Neural cell (in vitro differentiated cells): ENCODE measurements at regions not wholly inside any gene's neighbourhood (a gene's known extent, or its start where the extent isn't known, plus 50 kb on each side); places are given as distances from the start of the nearest gene placed in this dataset.
"Not testable (repeated sequence)": the region's sequence is repeated elsewhere in the genome, so short reads cannot be mapped to it uniquely, and the experiment has no call there.

Source experiments
- H2AFZ ChIP-seq: fragments of 200-600, 300-800 bp; sonication (generic), shearing (Covaris generic); 2 replicates; pipeline ENCODE4 v1.6.0; 2014; ENCODE audit warnings: low read depth, mild to moderate bottlenecking, antibody characterized with exemption, low read length, moderate library complexity
- H3F3A ChIP-seq: fragments of 200-600 bp; shearing (Covaris generic); 2 replicates; pipeline ENCODE4 v1.6.1; 2016; ENCODE audit warnings: mild to moderate bottlenecking, moderate library complexity, mixed read lengths, antibody characterized with exemption, low read length; ENCODE audit not compliant: insufficient read depth, poor library complexity, severe bottlenecking
- H3K27ac ChIP-seq: fragments of 200-600, 300-800 bp; sonication (generic), shearing (Covaris generic); 2 replicates; pipeline ENCODE4 v1.5.1; 2014; ENCODE audit warnings: mild to moderate bottlenecking, low read length, moderate library complexity
- H3K27me3 ChIP-seq: fragments of 300-800, 200-600 bp; sonication (generic), shearing (Covaris generic); 2 replicates; pipeline ENCODE4 v1.6.0; 2014; ENCODE audit warnings: mild to moderate bottlenecking, low read depth, low read length, moderate library complexity; ENCODE audit not compliant: insufficient read depth
- H3K36me3 ChIP-seq: fragments of 300-800, 200-600 bp; sonication (generic), shearing (Covaris generic); 2 replicates; pipeline ENCODE4 v1.5.1; 2014; ENCODE audit warnings: mild to moderate bottlenecking, antibody characterized with exemption, low read length, moderate library complexity; ENCODE audit not compliant: insufficient read depth
- H3K4me2 ChIP-seq: fragments of 300-800, 200-600 bp; sonication (generic), shearing (Covaris generic); 2 replicates; pipeline ENCODE4 v1.6.0; 2014; ENCODE audit warnings: mild to moderate bottlenecking, low read length
- H3K4me3 ChIP-seq: fragments of 300-800, 200-600 bp; sonication (generic), shearing (Covaris generic); 2 replicates; pipeline ENCODE4 v1.5.1; 2014; ENCODE audit warnings: mild to moderate bottlenecking, low read length, moderate library complexity
- H3K79me2 ChIP-seq: fragments of 200-600 bp; shearing (Covaris generic); replicated peaks from 2 replicates; pipeline ENCODE4 v1.6.0; 2014; ENCODE audit warnings: mild to moderate bottlenecking, low read length, moderate library complexity; ENCODE audit not compliant: insufficient read depth
- H3K9ac ChIP-seq: fragments of 300-800, 200-600 bp; sonication (generic), shearing (Covaris generic); 2 replicates; pipeline ENCODE4 v1.6.1; 2016; ENCODE audit warnings: mild to moderate bottlenecking, low read length, mixed read lengths
- H3K9me2 ChIP-seq: fragments of 200-600 bp; shearing (Covaris generic); 2 replicates; pipeline ENCODE4 v1.6.1; 2016; ENCODE audit warnings: mild to moderate bottlenecking, low read length, mixed read lengths; ENCODE audit not compliant: insufficient read depth
- H3K9me3 ChIP-seq: fragments of 200-600, 300-800 bp; sonication (generic), shearing (Covaris generic); 2 replicates; pipeline ENCODE4 v1.6.1; 2016; ENCODE audit warnings: mild to moderate bottlenecking, mixed run types, low read length, moderate library complexity, mixed read lengths
- H4K20me1 ChIP-seq: fragments of 200-600 bp; shearing (Covaris generic); 2 replicates; pipeline ENCODE4 v1.6.1; 2016; ENCODE audit warnings: mild to moderate bottlenecking, mixed run types; ENCODE audit not compliant: insufficient read depth

DNA sequence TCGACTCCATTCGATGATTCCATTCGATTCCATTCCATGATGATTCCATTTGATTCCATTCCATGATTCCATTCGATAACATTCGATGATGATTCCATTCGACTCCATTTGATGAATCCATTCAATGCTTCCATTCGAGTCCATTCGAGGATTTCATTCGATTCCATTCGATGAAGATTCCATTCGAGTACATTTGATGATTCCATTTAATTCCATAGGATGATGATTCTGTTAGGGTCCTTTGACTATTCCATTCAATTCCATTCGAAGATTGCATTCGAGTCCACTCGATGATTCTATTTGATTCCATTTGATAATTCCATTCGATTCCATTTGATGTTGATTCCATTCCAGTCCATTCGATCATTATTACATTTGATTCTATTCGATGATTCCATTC, 239.8 kb downstream of the SHCBP1 start:
- H3F3A ChIP-seq, H3K9me2 ChIP-seq: not testable (repeated sequence)

More for the DNA sequence above, 239.8 kb downstream of the SHCBP1 start:
- not testable (repeated sequence) for H3K27me3 ChIP-seq, H2AFZ ChIP-seq, H3K36me3 ChIP-seq, H3K4me3 ChIP-seq, H3K27ac ChIP-seq, H3K79me2 ChIP-seq, H3K9ac ChIP-seq, H4K20me1 ChIP-seq, H3K4me2 ChIP-seq
- H3K9me3 ChIP-seq, result peaks cover 11% of the 10 kb centered on the region
